Astrocyte of the spinal cord (primary cell): ENCODE measurements at regions not wholly inside any gene's neighbourhood (a gene's known extent, or its start where the extent isn't known, plus 50 kb on each side); places are given as distances from the start of the nearest gene placed in this dataset.

ENCODE experiments used
- DNase-seq: peaks from one replicate; pipeline ENCODE4 v3.0.0; 2011; ENCODE audit warnings: low read depth, low spot score
- H3K4me3 ChIP-seq: 2 replicates; pipeline ENCODE4 v1.5.1; 2011; ENCODE audit warnings: low read depth, mild to moderate bottlenecking, low read length, moderate library complexity
- in situ Hi-C: cut with HindIII; loops from 2 replicates; pipeline ENCODE4 v1.10.0; 2017; ENCODE audit warnings: low sequenced_read_pairs
- TF ChIP-seq, protein P1 (sequence below): IDR thresholded peaks from 2 replicates; pipeline ENCODE4 v1.5.1; 2012; ENCODE audit warnings: low read depth, mild to moderate bottlenecking, low read length, inconsistent platforms

DNA sequence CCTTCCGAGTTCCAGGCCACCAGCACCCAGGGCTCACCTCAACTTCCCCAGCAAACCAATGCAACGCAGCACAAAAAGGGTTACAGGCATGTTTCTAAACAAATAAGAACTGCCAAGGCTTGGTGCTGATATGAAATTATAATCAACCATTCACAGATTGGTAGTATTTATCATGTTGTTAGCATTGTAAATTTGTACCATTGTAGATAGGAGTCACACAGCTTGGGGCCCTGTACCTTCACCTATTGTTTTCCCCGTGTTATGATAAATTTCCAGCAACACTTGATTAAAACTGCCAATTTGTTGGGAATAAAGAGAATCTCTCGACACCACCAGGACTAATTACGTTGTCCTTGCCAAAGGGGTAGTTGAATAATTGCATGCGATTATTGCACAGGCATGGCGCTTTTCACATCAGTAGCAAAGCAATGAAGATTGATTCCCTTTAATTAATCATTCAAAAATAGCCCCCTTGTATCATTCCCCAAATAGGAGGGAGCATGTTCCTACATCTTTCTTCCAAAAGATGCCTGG is 454.1 kb downstream of the ZNF608 start:
- no peak for DNase-seq
- no peak overlapping the region for H3K4me3 ChIP-seq
- TF ChIP-seq, protein P1, sequence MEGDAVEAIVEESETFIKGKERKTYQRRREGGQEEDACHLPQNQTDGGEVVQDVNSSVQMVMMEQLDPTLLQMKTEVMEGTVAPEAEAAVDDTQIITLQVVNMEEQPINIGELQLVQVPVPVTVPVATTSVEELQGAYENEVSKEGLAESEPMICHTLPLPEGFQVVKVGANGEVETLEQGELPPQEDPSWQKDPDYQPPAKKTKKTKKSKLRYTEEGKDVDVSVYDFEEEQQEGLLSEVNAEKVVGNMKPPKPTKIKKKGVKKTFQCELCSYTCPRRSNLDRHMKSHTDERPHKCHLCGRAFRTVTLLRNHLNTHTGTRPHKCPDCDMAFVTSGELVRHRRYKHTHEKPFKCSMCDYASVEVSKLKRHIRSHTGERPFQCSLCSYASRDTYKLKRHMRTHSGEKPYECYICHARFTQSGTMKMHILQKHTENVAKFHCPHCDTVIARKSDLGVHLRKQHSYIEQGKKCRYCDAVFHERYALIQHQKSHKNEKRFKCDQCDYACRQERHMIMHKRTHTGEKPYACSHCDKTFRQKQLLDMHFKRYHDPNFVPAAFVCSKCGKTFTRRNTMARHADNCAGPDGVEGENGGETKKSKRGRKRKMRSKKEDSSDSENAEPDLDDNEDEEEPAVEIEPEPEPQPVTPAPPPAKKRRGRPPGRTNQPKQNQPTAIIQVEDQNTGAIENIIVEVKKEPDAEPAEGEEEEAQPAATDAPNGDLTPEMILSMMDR: no peak
- in situ Hi-C loops: no loop called here

DNA sequence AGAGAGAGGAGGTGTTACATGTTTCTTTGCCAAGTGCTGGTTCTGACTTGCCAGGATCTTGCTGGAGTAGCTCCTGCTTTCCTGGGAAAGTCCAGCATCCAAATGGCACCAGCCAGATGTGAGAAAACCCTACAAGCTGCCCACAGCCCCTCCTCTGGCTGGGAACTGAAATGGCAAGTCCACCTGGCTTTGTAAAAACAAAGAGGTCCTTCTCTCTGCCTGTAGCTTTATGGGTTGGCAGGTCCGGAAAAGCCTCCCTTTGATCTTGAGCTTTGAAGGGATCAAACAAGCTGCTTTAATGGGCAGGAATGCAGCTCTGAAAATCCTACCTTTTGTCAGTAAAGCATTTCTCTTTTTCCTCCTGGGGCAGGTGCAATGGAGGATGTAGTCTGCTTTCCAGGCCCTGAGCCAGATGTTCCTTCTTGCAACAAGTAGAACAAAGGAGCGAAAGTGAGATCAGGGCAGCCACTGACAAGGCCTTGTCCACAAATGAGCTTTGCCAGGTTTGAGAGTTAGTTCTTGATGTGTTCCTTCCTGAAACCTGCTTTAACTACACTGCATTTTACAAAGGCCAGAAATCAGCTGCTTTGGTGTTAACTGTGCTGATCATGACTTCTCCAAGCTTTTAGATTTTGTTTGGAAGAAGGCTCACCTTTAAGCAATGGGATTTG is 456.7 kb downstream of the ZNF608 start:
- no peak overlapping the region for H3K4me3 ChIP-seq
- in situ Hi-C loops: no loop called here
- DNase-seq: no peak
- TF ChIP-seq, protein P1: no peak

DNA sequence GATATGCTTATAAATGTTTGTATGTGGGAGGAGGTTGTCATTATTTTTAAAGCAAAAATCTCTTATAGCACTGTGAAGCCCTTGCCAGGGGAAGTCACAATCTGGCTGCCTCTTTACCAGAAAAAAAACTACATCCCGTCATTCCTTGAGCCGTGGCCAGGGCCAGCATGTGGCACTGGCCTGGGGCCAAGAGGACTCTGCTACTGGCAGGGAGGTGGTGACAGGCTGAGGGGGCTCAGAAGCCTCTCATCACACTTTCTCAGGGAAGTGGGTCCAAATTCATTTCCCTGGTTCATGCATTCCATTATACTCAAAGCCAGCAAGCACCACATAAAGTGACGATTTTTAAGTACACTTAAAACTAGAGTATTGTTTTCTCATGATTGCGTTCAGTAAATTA is 457.3 kb downstream of the ZNF608 start:
- no peak for DNase-seq
- no peak overlapping the region for H3K4me3 ChIP-seq
- TF ChIP-seq, protein P1: no peak
- in situ Hi-C loops: no loop called here

DNA sequence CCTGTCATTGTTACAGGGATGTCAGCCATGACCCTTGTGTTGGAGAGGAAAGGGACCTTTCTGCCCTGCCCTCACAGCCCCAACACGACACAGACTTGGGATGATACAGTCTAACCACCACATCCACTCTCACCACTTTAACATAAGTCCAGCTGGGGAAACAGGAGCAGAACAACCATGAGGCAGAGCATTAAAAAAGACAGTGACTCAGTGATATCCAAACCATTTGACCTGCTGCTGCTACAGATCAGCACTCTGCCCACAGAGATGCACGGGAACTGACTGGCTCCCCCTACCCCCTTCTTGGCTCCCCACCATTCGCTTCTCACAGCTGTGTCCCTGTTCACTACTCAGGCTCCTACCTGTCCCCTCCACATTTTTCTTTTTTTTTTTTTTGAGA is 458.6 kb downstream of the ZNF608 start:
- DNase-seq: no peak
- in situ Hi-C loops: no loop called here
- TF ChIP-seq, protein P1: no peak
- no peak overlapping the region for H3K4me3 ChIP-seq

DNA sequence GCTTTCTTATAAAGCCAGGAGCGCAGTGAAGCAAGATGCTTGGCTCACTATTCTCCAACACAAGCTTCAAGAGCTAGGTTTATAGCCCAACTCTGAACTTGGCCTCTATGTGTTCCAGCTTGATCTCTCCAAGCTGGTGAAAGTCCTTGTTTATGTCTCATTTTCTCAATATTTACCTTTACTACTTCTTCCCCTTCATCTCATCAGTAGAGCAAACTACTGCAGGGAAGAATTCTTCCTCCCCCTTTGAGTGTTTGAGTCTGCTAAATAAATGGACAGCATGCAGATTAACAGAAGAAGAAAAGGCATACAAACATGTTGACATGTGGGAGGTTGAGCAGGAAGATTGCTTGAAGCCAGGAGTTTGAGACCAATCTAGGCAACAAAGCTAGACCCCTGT is 460.7 kb downstream of the ZNF608 start:
- TF ChIP-seq, protein P1: no peak
- in situ Hi-C loops: no loop called here
- DNase-seq: no peak
- no peak overlapping the region for H3K4me3 ChIP-seq

DNA sequence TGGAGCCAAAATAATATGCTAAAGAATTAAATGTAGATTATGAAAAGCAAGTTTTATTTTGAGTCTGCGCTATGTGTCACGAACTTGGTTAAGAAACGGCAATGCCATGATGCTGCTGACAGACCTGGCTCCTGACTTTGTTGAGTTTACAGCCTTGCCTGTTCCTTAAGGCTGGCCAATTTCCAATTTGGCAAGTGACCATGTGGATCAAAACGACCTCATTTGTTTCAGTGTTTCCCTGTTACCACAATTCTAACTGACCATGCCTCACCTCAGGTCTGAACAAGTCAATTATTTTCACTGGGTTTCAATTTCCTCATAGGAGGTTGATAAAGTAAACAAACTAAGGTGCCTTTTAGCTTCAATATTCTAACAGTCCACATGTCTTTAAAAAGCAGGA is 461.4 kb downstream of the ZNF608 start:
- DNase-seq: no peak
- no peak overlapping the region for H3K4me3 ChIP-seq
- in situ Hi-C loops: no loop called here
- TF ChIP-seq, protein P1: no peak
